ENCODE measurements at regions not wholly inside any gene's neighbourhood (a gene's known extent, or its start where the extent isn't known, plus 50 kb on each side); places are given as distances from the start of the nearest gene placed in this dataset.
A peak's percentile ranks its signal among the peaks of the same experiment; 100 is the strongest.

- no peaks in the 10 kb centered on the region for H3K9me3 Mint-ChIP-seq
Measured at GRCh38 chr6:74932232-74932888, 273.5 kb downstream of the COL12A1 start.

More at GRCh38 chr6:74932232-74932888, 273.5 kb downstream of the COL12A1 start:
- H3K9me2 ChIP-seq (ENCODE audit: insufficient read depth): peaks cover 1% of the 10 kb centered on the region; the same call in 1 of the 2 replicates
- no peaks in the 10 kb centered on the region for H3K79me2 ChIP-seq (replicated peaks; ENCODE audit: insufficient read depth)
- no peak for TF ChIP-seq NANOG (IDR thresholded peaks at IDR 0.05; ENCODE audit: borderline replicate concordance)
- TF ChIP-seq EZH2phosphoT487 (IDR thresholded peaks at IDR 0.05; ENCODE audit: unreplicated experiment): no peak
- TF ChIP-seq, protein P1, sequence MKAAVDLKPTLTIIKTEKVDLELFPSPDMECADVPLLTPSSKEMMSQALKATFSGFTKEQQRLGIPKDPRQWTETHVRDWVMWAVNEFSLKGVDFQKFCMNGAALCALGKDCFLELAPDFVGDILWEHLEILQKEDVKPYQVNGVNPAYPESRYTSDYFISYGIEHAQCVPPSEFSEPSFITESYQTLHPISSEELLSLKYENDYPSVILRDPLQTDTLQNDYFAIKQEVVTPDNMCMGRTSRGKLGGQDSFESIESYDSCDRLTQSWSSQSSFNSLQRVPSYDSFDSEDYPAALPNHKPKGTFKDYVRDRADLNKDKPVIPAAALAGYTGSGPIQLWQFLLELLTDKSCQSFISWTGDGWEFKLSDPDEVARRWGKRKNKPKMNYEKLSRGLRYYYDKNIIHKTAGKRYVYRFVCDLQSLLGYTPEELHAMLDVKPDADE (IDR thresholded peaks at IDR 0.05): no peak
- no peak for TF ChIP-seq POLR2AphosphoS5 (IDR thresholded peaks at IDR 0.05; ENCODE audit: low read depth)
- TF ChIP-seq ZNF331 (CRISPR knock-in tag; IDR thresholded peaks at IDR 0.05; ENCODE audit: low read depth): no peak
- TF ChIP-seq ZNF114 (CRISPR knock-in tag; IDR thresholded peaks at IDR 0.05): no peak
- TF ChIP-seq, protein P2, sequence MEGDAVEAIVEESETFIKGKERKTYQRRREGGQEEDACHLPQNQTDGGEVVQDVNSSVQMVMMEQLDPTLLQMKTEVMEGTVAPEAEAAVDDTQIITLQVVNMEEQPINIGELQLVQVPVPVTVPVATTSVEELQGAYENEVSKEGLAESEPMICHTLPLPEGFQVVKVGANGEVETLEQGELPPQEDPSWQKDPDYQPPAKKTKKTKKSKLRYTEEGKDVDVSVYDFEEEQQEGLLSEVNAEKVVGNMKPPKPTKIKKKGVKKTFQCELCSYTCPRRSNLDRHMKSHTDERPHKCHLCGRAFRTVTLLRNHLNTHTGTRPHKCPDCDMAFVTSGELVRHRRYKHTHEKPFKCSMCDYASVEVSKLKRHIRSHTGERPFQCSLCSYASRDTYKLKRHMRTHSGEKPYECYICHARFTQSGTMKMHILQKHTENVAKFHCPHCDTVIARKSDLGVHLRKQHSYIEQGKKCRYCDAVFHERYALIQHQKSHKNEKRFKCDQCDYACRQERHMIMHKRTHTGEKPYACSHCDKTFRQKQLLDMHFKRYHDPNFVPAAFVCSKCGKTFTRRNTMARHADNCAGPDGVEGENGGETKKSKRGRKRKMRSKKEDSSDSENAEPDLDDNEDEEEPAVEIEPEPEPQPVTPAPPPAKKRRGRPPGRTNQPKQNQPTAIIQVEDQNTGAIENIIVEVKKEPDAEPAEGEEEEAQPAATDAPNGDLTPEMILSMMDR (conservative IDR thresholded peaks at IDR 0.05; ENCODE audit: low read depth in 2 of 2): no peak
- TF ChIP-seq, protein P3, sequence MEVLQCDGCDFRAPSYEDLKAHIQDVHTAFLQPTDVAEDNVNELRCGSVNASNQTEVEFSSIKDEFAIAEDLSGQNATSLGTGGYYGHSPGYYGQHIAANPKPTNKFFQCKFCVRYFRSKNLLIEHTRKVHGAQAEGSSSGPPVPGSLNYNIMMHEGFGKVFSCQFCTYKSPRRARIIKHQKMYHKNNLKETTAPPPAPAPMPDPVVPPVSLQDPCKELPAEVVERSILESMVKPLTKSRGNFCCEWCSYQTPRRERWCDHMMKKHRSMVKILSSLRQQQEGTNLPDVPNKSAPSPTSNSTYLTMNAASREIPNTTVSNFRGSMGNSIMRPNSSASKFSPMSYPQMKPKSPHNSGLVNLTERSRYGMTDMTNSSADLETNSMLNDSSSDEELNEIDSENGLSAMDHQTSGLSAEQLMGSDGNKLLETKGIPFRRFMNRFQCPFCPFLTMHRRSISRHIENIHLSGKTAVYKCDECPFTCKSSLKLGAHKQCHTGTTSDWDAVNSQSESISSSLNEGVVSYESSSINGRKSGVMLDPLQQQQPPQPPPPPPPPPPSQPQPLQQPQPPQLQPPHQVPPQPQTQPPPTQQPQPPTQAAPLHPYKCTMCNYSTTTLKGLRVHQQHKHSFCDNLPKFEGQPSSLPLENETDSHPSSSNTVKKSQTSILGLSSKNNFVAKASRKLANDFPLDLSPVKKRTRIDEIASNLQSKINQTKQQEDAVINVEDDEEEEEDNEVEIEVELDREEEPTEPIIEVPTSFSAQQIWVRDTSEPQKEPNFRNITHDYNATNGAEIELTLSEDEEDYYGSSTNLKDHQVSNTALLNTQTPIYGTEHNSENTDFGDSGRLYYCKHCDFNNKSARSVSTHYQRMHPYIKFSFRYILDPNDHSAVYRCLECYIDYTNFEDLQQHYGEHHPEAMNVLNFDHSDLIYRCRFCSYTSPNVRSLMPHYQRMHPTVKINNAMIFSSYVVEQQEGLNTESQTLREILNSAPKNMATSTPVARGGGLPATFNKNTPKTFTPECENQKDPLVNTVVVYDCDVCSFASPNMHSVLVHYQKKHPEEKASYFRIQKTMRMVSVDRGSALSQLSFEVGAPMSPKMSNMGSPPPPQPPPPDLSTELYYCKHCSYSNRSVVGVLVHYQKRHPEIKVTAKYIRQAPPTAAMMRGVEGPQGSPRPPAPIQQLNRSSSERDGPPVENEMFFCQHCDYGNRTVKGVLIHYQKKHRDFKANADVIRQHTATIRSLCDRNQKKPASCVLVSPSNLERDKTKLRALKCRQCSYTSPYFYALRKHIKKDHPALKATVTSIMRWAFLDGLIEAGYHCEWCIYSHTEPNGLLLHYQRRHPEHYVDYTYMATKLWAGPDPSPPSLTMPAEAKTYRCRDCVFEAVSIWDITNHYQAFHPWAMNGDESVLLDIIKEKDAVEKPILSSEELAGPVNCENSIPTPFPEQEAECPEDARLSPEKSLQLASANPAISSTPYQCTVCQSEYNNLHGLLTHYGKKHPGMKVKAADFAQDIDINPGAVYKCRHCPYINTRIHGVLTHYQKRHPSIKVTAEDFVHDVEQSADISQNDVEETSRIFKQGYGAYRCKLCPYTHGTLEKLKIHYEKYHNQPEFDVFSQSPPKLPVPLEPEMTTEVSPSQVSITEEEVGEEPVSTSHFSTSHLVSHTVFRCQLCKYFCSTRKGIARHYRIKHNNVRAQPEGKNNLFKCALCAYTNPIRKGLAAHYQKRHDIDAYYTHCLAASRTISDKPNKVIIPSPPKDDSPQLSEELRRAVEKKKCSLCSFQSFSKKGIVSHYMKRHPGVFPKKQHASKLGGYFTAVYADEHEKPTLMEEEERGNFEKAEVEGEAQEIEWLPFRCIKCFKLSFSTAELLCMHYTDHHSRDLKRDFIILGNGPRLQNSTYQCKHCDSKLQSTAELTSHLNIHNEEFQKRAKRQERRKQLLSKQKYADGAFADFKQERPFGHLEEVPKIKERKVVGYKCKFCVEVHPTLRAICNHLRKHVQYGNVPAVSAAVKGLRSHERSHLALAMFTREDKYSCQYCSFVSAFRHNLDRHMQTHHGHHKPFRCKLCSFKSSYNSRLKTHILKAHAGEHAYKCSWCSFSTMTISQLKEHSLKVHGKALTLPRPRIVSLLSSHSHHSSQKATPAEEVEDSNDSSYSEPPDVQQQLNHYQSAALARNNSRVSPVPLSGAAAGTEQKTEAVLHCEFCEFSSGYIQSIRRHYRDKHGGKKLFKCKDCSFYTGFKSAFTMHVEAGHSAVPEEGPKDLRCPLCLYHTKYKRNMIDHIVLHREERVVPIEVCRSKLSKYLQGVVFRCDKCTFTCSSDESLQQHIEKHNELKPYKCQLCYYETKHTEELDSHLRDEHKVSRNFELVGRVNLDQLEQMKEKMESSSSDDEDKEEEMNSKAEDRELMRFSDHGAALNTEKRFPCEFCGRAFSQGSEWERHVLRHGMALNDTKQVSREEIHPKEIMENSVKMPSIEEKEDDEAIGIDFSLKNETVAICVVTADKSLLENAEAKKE (CRISPR knock-in tag; IDR thresholded peaks at IDR 0.05): no peak
- no peak for TF ChIP-seq CREB1 (CRISPR knock-in tag; IDR thresholded peaks at IDR 0.05; ENCODE audit: low read depth)
- TF ChIP-seq REST (IDR thresholded peaks at IDR 0.05; ENCODE audit: unreplicated experiment): no peak
- no peak for TF ChIP-seq STAT1 (IDR thresholded peaks at IDR 0.05; ENCODE audit: unreplicated experiment)
- no peak for TF ChIP-seq JUNB (IDR thresholded peaks at IDR 0.05; ENCODE audit: unreplicated experiment)
- TF ChIP-seq EZH2 (IDR thresholded peaks at IDR 0.05; ENCODE audit: low read depth, unreplicated experiment): no peak
- H4K20me1 ChIP-seq (replicated peaks; ENCODE audit: insufficient read depth): no peaks in the 10 kb centered on the region
- H3F3A ChIP-seq (replicated peaks; ENCODE audit: low read depth): no peaks in the 10 kb centered on the region
- Mint-ChIP-seq H3K27me3 (ENCODE audit: insufficient read depth, low read depth, poor library complexity) (no peaks in the 10 kb centered on the region), H3K36me3 (ENCODE audit: low read depth) (no peaks in the 10 kb centered on the region), H3K27ac (peak overlapping the region; percentile 79), H3K4me1 (peaks cover 10% of the 10 kb centered on the region; the same call in 2 of the 3 replicates), H3K4me3 (no peak overlapping the region)
- H3K4me2 ChIP-seq: no peak overlapping the region
- peak overlapping the region; percentile 85 for H2AFZ ChIP-seq
- H3K36me3 ChIP-seq (ENCODE audit: insufficient read depth): no peaks in the 10 kb centered on the region
- DNase-seq (ENCODE audit: low spot score): no peak
- H3K4me1 ChIP-seq (ENCODE audit: insufficient read depth): peaks cover 9% of the 10 kb centered on the region; the same call in 1 of the 2 replicates
- H3K27ac ChIP-seq (ENCODE audit: low read depth): no peak overlapping the region
- peak; percentile 57 for ATAC-seq
- no peaks in the 10 kb centered on the region for H3K27me3 ChIP-seq (ENCODE audit: insufficient read depth)
- no peak overlapping the region for H3K4me3 ChIP-seq

All from GM23338 (cell line).